ENCODE measurements at regions not wholly inside any gene's neighbourhood (a gene's known extent, or its start where the extent isn't known, plus 50 kb on each side); places are given as distances from the start of the nearest gene placed in this dataset.
"Not testable (repeated sequence)": the region's sequence is repeated elsewhere in the genome, so short reads cannot be mapped to it uniquely, and the experiment has no call there.

DNA sequence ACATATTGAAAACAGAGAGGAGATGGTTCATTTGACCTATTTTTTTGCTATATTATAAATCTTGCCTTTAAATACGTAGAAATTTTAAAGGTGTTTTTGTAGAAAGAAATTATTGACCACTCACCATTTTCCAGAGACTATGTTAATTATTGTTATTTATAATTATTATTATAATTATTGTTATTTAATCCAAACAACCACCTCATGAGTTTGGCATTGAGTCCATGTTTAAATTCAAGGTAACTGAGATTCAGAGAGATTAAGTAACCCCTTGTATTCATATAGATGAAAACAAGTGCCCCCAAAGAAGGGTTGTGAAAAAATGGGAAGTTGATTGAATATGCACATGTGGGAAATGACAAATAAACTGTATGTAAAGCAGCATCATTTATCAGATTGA, 692.5 kb upstream of the MIR17HG start:
- no peak overlapping the region for H3K4me3 Mint-ChIP-seq
- no peaks in the 10 kb centered on the region for H3K36me3 Mint-ChIP-seq (ENCODE audit: low read depth)
- ChIA-PET CTCF (no interaction called here), POLR2A (no interaction called here)
- no peak for DNase-seq
- H3K4me1 Mint-ChIP-seq: no peaks in the 10 kb centered on the region
- no peak overlapping the region for H3K27ac Mint-ChIP-seq
- H3K27me3 Mint-ChIP-seq: no peaks in the 10 kb centered on the region
- peaks cover 18% of the 10 kb centered on the region for H3K9me3 Mint-ChIP-seq

DNA sequence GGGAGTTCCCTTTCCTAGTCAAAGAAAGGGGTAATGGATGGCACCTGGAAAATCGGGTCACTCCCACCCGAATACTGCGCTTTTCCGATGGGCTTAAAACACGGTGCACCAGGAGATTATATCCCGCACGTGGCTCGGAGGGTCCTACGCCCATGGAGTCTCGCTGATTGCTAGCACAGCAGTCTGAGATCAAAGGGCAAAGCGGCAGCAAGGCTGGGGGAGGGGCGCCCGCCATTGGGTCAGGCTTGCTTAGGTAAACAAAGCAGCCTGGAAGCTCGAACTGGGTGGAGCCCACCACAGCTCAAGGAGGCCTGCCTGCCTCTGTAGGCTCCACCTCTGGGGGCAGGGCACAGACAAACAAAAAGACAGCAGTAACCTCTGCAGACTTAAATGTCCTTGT, 683.3 kb upstream of the MIR17HG start:
- H3K36me3 Mint-ChIP-seq (ENCODE audit: low read depth); H3K4me3 Mint-ChIP-seq; CTCF ChIA-PET; POLR2A ChIA-PET; H3K4me1 Mint-ChIP-seq; H3K27me3 Mint-ChIP-seq; DNase-seq; H3K27ac Mint-ChIP-seq: not testable (repeated sequence)
- H3K9me3 Mint-ChIP-seq: peaks cover 12% of the 10 kb centered on the region

DNA sequence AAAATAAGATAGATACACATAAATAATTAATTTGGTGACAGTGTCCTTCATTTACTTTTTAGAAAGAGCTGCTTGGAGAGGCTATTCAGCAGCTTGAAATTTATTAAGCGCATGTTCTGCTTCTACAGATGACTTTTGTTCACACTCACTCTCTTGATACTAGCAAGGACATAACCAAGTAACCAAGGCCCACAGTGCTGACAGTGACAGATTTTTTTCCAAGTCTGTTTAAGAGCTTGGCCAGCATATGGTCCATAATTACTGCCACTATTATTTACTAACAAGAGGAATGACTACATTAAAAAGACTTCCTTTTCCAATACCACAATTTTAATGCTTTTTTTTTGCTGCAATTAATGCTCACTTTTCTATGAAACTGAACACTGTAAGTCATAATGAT, 673.7 kb upstream of the MIR17HG start:
- Mint-ChIP-seq H3K36me3 (ENCODE audit: low read depth) (no peaks in the 10 kb centered on the region), H3K4me1 (no peaks in the 10 kb centered on the region), H3K9me3 (peaks cover 8% of the 10 kb centered on the region), H3K27me3 (no peaks in the 10 kb centered on the region), H3K27ac (no peak overlapping the region), H3K4me3 (no peak overlapping the region)
- POLR2A ChIA-PET: no interaction called here
- CTCF ChIA-PET: no interaction called here
- DNase-seq: no peak

DNA sequence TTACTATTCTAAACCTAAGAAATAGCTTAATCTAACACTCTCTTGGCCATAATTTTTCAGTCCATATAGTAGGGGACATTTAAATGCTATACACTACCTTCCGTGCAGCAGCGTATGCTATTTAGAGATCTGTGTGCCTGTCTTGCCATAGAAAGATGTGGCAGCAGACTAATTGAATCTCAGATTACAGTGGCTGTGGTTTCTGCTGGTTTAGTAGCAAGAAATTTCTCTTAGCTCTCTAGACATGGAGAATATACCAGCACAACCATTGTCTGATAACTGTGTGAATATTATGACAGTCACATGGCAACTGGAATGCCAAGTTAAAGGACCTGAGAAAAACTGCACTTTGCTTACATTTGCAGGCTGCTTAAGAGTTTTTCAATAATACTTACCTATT, 672.4 kb upstream of the MIR17HG start:
- Mint-ChIP-seq H3K9me3 (peaks cover 8% of the 10 kb centered on the region), H3K27ac (no peak overlapping the region), H3K27me3 (no peaks in the 10 kb centered on the region), H3K4me1 (no peaks in the 10 kb centered on the region), H3K36me3 (ENCODE audit: low read depth) (no peaks in the 10 kb centered on the region), H3K4me3 (no peak overlapping the region)
- CTCF ChIA-PET: no interaction called here
- no peak for DNase-seq
- POLR2A ChIA-PET: no interaction called here

DNA sequence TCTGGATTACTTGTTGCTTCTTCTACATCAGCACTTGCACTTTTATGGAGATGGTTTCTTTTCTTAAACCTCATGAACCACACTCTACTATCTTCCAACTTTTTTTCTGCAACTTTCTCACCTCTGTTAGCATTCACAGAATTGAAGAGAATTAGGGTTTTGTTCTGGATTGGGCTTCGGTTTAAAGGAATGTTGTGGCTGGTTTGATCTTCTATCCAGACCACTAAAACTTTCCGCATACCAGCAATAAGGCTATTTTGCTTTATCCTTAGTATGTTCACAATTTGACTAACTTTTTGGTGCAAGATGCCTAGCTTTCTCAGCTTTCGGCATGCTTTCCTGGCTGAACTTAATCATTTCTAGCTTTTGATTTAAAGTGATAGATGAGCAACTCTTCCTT, 666.7 kb upstream of the MIR17HG start:
- ChIA-PET POLR2A (no interaction called here), CTCF (no interaction called here)
- no peaks in the 10 kb centered on the region for H3K9me3 Mint-ChIP-seq
- no peak for DNase-seq
- H3K27me3 Mint-ChIP-seq: no peaks in the 10 kb centered on the region
- no peaks in the 10 kb centered on the region for H3K4me1 Mint-ChIP-seq
- H3K36me3 Mint-ChIP-seq (ENCODE audit: low read depth): no peaks in the 10 kb centered on the region
- no peak overlapping the region for H3K4me3 Mint-ChIP-seq
- H3K27ac Mint-ChIP-seq: no peak overlapping the region

DNA sequence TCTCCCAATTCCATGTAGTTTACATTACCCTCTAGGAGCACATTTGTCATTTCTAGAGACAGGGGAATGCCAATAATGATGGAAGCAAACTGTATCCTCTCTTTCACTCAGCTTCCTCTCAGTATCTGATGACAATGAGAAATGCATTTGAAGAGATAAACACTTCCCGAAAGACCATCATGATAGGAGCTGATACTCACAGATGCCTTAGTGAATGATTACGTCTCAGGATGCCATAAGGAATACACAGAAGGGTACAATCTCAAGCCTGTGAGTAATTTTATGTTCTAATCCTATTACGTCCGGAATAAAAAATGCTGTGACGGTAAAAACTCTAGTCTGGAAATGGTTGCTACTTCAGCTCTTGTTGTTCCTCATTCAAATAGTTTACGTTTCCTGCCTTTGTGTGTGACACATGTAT, 663.8 kb upstream of the MIR17HG start:
- Mint-ChIP-seq H3K9me3 (no peaks in the 10 kb centered on the region), H3K27me3 (no peaks in the 10 kb centered on the region), H3K36me3 (ENCODE audit: low read depth) (no peaks in the 10 kb centered on the region), H3K4me3 (no peak overlapping the region), H3K4me1 (no peaks in the 10 kb centered on the region), H3K27ac (no peak overlapping the region)
- ChIA-PET CTCF (interaction anchor here (0.6 kb wide), 1 partner anchor 14 kb away, joined by 3 read pairs; no protein-coding TSS in a partner anchor), POLR2A (no interaction called here)
- DNase-seq: no peak

DNA sequence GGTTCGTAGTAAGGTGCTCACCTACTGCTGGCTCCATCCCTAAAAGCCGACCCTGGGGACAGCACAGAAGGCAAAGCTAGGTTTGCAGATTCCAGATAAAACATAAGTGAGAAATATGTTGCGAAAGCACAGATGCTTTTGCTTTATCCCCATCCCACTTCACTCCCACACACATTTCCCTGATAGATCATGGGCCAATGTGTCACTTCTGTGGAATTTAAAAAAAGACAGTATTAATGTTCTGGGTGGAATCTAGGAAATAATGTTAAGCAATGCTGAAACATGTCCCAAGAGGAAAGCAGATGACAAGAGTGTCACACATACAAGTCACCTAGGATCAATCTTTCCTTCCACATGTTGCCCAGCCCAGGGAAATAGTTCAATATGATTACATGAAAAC, 661.0 kb upstream of the MIR17HG start:
- CTCF ChIA-PET: no interaction called here
- no peak for DNase-seq
- Mint-ChIP-seq H3K4me3 (no peak overlapping the region), H3K4me1 (no peaks in the 10 kb centered on the region), H3K27ac (no peak overlapping the region), H3K9me3 (no peaks in the 10 kb centered on the region), H3K27me3 (no peaks in the 10 kb centered on the region), H3K36me3 (ENCODE audit: low read depth) (no peaks in the 10 kb centered on the region)
- POLR2A ChIA-PET: no interaction called here

DNA sequence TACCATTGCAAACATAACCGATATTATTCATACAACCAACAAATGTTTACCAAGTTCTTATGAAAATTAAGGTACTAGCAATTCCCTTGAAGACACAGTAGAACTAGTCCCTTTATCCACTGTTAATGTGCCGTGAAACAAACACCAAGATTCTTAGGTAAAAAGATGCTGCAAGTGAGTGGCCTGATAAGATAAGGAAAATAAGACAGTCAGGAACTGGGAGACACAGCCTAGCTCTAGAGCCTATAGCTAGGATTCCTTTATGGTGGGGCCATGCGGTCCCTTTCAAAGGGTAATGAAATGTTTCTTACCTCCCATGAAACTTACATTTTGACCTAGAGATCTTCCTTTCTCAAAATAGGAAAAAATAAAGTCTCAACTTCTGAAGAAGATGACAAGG, 658.4 kb upstream of the MIR17HG start:
- ChIA-PET CTCF (no interaction called here), POLR2A (no interaction called here)
- H3K4me3 Mint-ChIP-seq: no peak overlapping the region
- H3K27me3 Mint-ChIP-seq: no peaks in the 10 kb centered on the region
- no peaks in the 10 kb centered on the region for H3K9me3 Mint-ChIP-seq
- DNase-seq: no peak
- no peaks in the 10 kb centered on the region for H3K4me1 Mint-ChIP-seq
- H3K27ac Mint-ChIP-seq: no peak overlapping the region
- H3K36me3 Mint-ChIP-seq (ENCODE audit: low read depth): no peaks in the 10 kb centered on the region

DNA sequence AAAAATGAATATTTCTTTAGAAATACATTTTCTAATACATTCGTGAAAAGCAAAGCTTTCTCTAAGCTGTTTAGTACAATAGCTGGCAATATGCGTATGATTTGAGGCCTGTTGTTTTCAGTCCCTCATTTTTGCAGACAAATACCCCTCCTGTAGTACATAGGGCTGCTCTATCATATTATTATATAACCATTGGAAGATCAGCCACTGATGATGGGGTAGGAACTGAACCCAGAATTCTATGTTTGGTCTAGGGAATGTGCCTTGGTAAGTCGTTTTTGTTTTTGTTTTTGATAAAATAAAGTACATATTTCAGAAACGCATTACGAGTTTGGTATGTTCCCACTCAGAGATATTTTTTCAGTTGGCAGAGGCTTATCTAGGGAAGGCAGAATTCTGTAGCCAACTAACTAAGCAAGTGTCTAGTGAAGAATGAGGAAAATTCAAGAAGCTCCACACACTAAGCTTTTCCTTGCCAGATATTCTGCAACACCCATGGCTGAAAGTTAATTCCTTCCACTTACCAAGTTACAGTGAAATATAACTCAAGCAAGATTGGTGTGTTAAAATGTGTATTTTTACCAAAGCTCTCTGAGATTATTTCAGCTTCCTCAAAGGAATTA, 656.9 kb upstream of the MIR17HG start:
- Mint-ChIP-seq H3K36me3 (ENCODE audit: low read depth) (no peaks in the 10 kb centered on the region), H3K27ac (no peak overlapping the region), H3K4me3 (no peak overlapping the region), H3K9me3 (peaks cover 2% of the 10 kb centered on the region), H3K4me1 (no peaks in the 10 kb centered on the region), H3K27me3 (no peaks in the 10 kb centered on the region)
- ChIA-PET POLR2A (no interaction called here), CTCF (no interaction called here)
- no peak for DNase-seq

DNA sequence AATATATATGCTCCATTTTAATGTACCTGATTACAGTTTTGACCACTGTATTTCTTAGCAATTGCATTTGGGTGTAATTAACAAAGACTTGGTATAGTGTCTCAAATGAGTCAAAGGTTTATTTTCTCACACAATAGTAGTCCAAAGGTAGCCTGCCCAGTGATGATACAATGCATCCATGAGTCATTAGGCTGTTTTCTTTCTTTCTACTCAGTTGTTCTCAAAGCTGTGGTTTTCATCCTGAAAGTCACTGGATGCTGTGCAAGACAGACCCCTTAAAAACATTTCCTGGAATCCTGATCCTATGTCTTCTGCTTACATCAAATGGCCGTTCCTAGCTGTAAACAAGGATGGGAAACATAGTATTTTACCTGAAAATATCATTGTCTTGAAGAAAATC, 651.2 kb upstream of the MIR17HG start:
- H3K9me3 Mint-ChIP-seq: peaks cover 2% of the 10 kb centered on the region
- no peak overlapping the region for H3K4me3 Mint-ChIP-seq
- no peak for DNase-seq
- CTCF ChIA-PET: no interaction called here
- no peaks in the 10 kb centered on the region for H3K4me1 Mint-ChIP-seq
- no peak overlapping the region for H3K27ac Mint-ChIP-seq
- no peaks in the 10 kb centered on the region for H3K36me3 Mint-ChIP-seq (ENCODE audit: low read depth)
- H3K27me3 Mint-ChIP-seq: no peaks in the 10 kb centered on the region
- POLR2A ChIA-PET: no interaction called here

DNA sequence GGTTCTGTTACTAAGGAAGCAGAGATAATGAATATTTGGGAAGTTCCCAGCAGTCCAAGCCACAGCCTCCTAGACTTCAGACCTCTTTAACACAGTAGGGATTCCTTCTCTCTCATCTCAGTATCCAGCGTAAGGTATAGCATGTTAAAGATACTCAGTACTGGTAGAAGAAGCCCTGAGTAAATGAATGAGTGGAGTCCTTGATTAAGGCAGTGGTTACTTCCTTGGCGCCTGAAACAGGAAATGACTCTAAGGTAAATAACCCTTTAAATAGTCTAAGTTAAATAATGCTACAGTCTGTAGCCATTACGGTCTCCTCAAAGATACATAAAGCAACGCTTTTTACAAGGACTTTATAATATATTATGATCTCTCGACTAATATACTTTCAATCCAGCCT, 650.8 kb upstream of the MIR17HG start:
- DNase-seq: no peak
- H3K27me3 Mint-ChIP-seq: no peaks in the 10 kb centered on the region
- H3K4me3 Mint-ChIP-seq: no peak overlapping the region
- CTCF ChIA-PET: no interaction called here
- POLR2A ChIA-PET: no interaction called here
- H3K4me1 Mint-ChIP-seq: no peaks in the 10 kb centered on the region
- H3K36me3 Mint-ChIP-seq (ENCODE audit: low read depth): no peaks in the 10 kb centered on the region
- H3K27ac Mint-ChIP-seq: no peak overlapping the region
- peaks cover 2% of the 10 kb centered on the region for H3K9me3 Mint-ChIP-seq

DNA sequence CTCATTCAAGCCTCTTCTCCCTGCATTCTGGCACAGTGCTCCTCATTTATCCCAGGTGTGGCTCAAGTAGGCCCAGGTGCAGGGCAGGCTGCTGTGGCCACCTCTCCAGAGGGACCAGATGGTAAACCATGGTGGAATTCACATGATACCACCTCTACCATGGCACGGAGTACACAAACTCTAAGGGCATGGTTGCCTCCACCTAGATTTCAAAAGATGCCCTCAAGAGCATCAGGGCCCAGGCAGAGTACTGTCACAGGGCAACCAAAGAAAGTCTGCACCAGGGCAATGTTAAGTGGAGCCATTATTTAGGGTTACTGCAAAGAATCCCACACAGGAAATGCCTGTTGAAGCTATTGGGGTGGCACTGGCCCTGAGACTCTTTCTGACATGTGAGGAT, 647.1 kb upstream of the MIR17HG start:
- Mint-ChIP-seq H3K36me3 (ENCODE audit: low read depth) (no peaks in the 10 kb centered on the region), H3K9me3 (peaks cover 3% of the 10 kb centered on the region), H3K27me3 (no peaks in the 10 kb centered on the region), H3K4me1 (no peaks in the 10 kb centered on the region), H3K27ac (no peak overlapping the region), H3K4me3 (no peak overlapping the region)
- ChIA-PET CTCF (no interaction called here), POLR2A (no interaction called here)
- no peak for DNase-seq

DNA sequence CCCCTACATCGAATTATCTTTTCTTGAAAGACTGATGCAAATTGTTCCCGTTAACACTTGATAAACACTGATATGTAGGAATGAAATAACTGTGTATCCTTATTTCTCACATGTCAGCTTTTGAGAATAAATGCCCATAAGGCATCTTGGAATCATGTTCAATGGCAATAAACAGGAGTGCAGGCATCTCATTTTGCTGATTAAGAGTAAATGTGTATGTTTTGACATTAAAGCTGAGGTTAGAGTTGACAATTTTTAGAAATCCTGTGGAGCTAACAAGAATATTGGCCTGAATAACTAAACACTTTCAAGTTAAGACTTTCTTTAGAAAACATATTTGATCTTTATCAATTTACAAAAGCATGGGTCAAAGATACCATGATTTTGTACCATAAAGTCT, 646.2 kb upstream of the MIR17HG start:
- H3K36me3 Mint-ChIP-seq (ENCODE audit: low read depth): no peaks in the 10 kb centered on the region
- no peak overlapping the region for H3K27ac Mint-ChIP-seq
- no peaks in the 10 kb centered on the region for H3K4me1 Mint-ChIP-seq
- POLR2A ChIA-PET: no interaction called here
- peaks cover 3% of the 10 kb centered on the region for H3K9me3 Mint-ChIP-seq
- DNase-seq: no peak
- CTCF ChIA-PET: no interaction called here
- H3K4me3 Mint-ChIP-seq: no peak overlapping the region
- H3K27me3 Mint-ChIP-seq: no peaks in the 10 kb centered on the region

DNA sequence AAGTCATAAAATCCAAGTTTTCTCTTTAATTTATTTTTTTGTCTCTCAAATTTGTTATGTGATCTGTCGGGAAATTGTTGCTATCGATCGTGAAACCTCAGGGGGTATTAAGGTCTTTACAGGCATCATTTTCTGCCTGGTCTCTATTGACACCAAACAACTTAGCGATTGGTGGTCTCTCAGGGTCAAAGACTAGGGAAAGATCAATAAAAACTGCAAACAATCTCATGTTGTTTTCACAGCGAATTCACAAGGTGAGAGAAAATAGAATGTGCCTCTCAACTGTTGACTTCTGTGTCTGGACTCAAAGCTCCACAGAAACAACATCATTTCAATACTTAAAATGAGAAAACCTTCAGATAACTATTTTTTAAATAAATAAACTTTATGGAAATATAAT, 645.4 kb upstream of the MIR17HG start:
- peaks cover 3% of the 10 kb centered on the region for H3K9me3 Mint-ChIP-seq
- CTCF ChIA-PET: no interaction called here

DNA sequence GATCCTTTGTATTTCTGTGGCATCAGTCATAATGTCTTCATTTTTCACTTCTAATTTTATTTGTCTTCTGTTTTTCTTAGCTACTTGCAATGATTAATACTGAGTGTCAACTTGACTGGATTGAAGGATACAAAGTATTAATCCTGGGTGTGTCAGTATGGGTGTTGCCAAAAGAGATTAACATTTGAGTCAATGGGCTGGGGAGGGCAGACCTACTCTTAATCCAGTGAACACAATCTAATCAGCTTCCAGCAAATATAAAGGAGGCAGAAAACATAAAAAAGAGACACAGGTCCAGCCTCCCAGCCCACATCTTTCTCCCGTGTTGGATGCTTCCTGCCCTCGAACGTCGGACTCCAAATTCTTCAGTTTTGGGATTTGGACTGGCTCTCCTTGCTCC, 640.9 kb upstream of the MIR17HG start:
- ChIA-PET POLR2A (no interaction called here), CTCF (no interaction called here)
- no peaks in the 10 kb centered on the region for H3K27me3 Mint-ChIP-seq
- no peak for DNase-seq
- no peak overlapping the region for H3K4me3 Mint-ChIP-seq
- H3K27ac Mint-ChIP-seq: no peak overlapping the region
- H3K36me3 Mint-ChIP-seq (ENCODE audit: low read depth): no peaks in the 10 kb centered on the region
- H3K9me3 Mint-ChIP-seq: peaks cover 5% of the 10 kb centered on the region
- no peaks in the 10 kb centered on the region for H3K4me1 Mint-ChIP-seq

More for the DNA sequence above, 645.4 kb upstream of the MIR17HG start:
- DNase-seq: no peak
- H3K4me3 Mint-ChIP-seq: no peak overlapping the region
- no peaks in the 10 kb centered on the region for H3K27me3 Mint-ChIP-seq
- H3K4me1 Mint-ChIP-seq: no peaks in the 10 kb centered on the region
- POLR2A ChIA-PET: no interaction called here
- H3K36me3 Mint-ChIP-seq (ENCODE audit: low read depth): no peaks in the 10 kb centered on the region
- no peak overlapping the region for H3K27ac Mint-ChIP-seq

All from activated CD4-positive, alpha-beta memory T cell treated with anti-CD3 and anti-CD28 coated beads, Interleukin-2, amount 10 ng/mL, durations not matched to agents 7 days and 5 days (primary cell).